OCI-LY1 (cell line): ENCODE measurements at regions not wholly inside any gene's neighbourhood (a gene's known extent, or its start where the extent isn't known, plus 50 kb on each side); places are given as distances from the start of the nearest gene placed in this dataset.

Source experiments
- CTCF ChIP-seq: fragments of 200-600 bp; sonication (generic), shearing (Covaris generic); IDR thresholded peaks from 2 replicates; pipeline ENCODE4 v1.5.1; 2017; ENCODE audit warnings: mild to moderate bottlenecking, antibody characterized with exemption, low read length, moderate library complexity, mixed read lengths
- EZH2 ChIP-seq: fragments of 200-600 bp; sonication (generic), shearing (Covaris generic); IDR thresholded peaks from 2 replicates; pipeline ENCODE4 v1.8.0; 2017; ENCODE audit warnings: borderline replicate concordance, mixed run types, mild to moderate bottlenecking, antibody characterized with exemption, low read length, moderate library complexity, mixed read lengths

DNA sequence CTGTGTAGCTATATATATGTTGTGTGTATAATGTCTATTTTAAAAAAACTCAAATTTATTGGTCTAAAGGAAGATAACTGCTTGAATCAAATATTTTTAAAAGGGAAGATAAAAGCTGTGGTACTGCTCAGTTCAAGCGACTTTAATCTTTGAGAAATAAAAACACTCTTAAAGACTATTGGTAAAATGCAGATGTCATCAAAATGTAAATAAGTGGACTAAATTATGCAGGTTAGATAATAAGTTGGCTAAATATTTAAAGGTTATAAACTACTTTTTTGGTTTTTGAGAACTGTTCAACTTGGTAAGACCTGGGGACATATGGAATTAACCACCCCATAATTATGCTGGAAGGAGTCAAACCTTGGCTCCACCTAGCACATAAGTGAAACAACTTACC lies 144.7 kb upstream of the ITM2A start:
- TF ChIP-seq EZH2 (no peak), CTCF (no peak)
